ENCODE measurements at regions not wholly inside any gene's neighbourhood (a gene's known extent, or its start where the extent isn't known, plus 50 kb on each side); places are given as distances from the start of the nearest gene placed in this dataset.

- H3K4me3 Mint-ChIP-seq = no peak overlapping the region
- no peaks in the 10 kb centered on the region for H3K36me3 Mint-ChIP-seq (ENCODE audit: low read depth)
- H3K9me3 Mint-ChIP-seq = no peaks in the 10 kb centered on the region
- no peaks in the 10 kb centered on the region for H3K9me2 ChIP-seq (ENCODE audit: insufficient read depth)
- no peaks in the 10 kb centered on the region for H3F3A ChIP-seq (replicated peaks; ENCODE audit: low read depth)
- H3K36me3 ChIP-seq (ENCODE audit: insufficient read depth) = no peaks in the 10 kb centered on the region
- no peaks in the 10 kb centered on the region for H4K20me1 ChIP-seq (replicated peaks; ENCODE audit: insufficient read depth)
- TF ChIP-seq ETS1 (IDR thresholded peaks at IDR 0.05) (no peak), EZH2phosphoT487 (IDR thresholded peaks at IDR 0.05; ENCODE audit: unreplicated experiment) (no peak), ZNF462 (CRISPR knock-in tag; IDR thresholded peaks at IDR 0.05) (no peak), POLR2AphosphoS5 (IDR thresholded peaks at IDR 0.05; ENCODE audit: low read depth) (no peak), STAT1 (IDR thresholded peaks at IDR 0.05; ENCODE audit: unreplicated experiment) (no peak), ZNF331 (CRISPR knock-in tag; IDR thresholded peaks at IDR 0.05; ENCODE audit: low read depth) (no peak), EZH2 (IDR thresholded peaks at IDR 0.05; ENCODE audit: low read depth, unreplicated experiment) (no peak), CTCF (conservative IDR thresholded peaks at IDR 0.05; ENCODE audit: low read depth in 2 of 2) (no peak), JUNB (IDR thresholded peaks at IDR 0.05; ENCODE audit: unreplicated experiment) (no peak), REST (IDR thresholded peaks at IDR 0.05; ENCODE audit: unreplicated experiment) (no peak), CREB1 (CRISPR knock-in tag; IDR thresholded peaks at IDR 0.05; ENCODE audit: low read depth) (no peak), ZNF114 (CRISPR knock-in tag; IDR thresholded peaks at IDR 0.05) (no peak), NANOG (IDR thresholded peaks at IDR 0.05; ENCODE audit: borderline replicate concordance) (no peak)
- peaks cover under 1% of the 10 kb centered on the region for H3K27me3 Mint-ChIP-seq (ENCODE audit: insufficient read depth, low read depth, poor library complexity)
- no peak for ATAC-seq
- H3K27ac ChIP-seq (ENCODE audit: low read depth) = no peak overlapping the region
- no peaks in the 10 kb centered on the region for H3K4me1 Mint-ChIP-seq
- H3K79me2 ChIP-seq (replicated peaks; ENCODE audit: insufficient read depth) = no peaks in the 10 kb centered on the region
- no peak overlapping the region for H3K27ac Mint-ChIP-seq
- no peak overlapping the region for H3K4me2 ChIP-seq
- H3K4me1 ChIP-seq (ENCODE audit: insufficient read depth) = no peaks in the 10 kb centered on the region
- H3K27me3 ChIP-seq (ENCODE audit: insufficient read depth) = no peaks in the 10 kb centered on the region
- no peak overlapping the region for H3K4me3 ChIP-seq
- no peak overlapping the region for H2AFZ ChIP-seq
- no peak for DNase-seq (ENCODE audit: low spot score)
These were observed 914.9 kb upstream of the EPHA6 start for GRCh38 chr3:95899494-95899893.

All from GM23338 (cell line).